ENCODE measurements at regions not wholly inside any gene's neighbourhood (a gene's known extent, or its start where the extent isn't known, plus 50 kb on each side); places are given as distances from the start of the nearest gene placed in this dataset.

DNA sequence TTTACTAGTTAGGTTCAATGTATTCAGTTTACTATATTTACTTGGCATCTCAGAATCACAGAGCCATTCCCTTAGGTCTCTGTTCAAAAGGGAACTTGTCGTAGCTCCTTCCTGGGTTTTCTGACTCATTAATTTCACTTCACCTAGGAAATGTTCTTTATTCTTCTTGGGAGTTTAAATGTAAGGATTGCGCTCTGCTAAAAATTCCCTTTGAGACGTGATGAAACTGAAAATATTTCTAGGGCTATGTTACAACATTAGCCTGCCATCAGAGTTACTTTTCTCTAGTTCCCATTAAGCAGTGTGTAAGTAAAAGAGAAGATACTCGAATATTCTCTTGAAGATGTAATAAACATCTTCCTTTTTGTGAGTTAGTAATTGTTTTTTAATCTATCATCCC is 209.5 kb downstream of the CASP12 start:
- no peak overlapping the region for H3K23ac ChIP-seq (ENCODE audit: insufficient read length)
- H2AK5ac ChIP-seq (ENCODE audit: low read depth, low read length) = no peak overlapping the region
- no peak overlapping the region for H2BK5ac ChIP-seq (ENCODE audit: low read depth, low read length)
- TF ChIP-seq HDAC6 (IDR thresholded peaks at IDR 0.05; ENCODE audit: low read depth, low read length) (no peak), SIN3A (conservative IDR thresholded peaks at IDR 0.05 in 1 of 2, IDR thresholded peaks at IDR 0.05 in 1 of 2; ENCODE audit: low read depth in 1 of 2, low read length in 2 of 2) (no peak), KDM4A (IDR thresholded peaks at IDR 0.05; ENCODE audit: low read depth, low read length, severe bottlenecking) (no peak), YY1 (IDR thresholded peaks at IDR 0.05; ENCODE audit: low read depth, low read length) (no peak), POLR2A (IDR thresholded peaks at IDR 0.05; ENCODE audit: control extremely low read depth in 1 of 2, low read depth in 2 of 2, low read length in 2 of 2) (no peak), POU5F1 (IDR thresholded peaks at IDR 0.05; ENCODE audit: low read depth, low read length) (no peak), SIRT6 (IDR thresholded peaks at IDR 0.05; ENCODE audit: low read length) (no peak), EP300 (IDR thresholded peaks at IDR 0.05; ENCODE audit: borderline replicate concordance in 1 of 2, low read depth in 2 of 2, low read length in 2 of 2) (no peak), CHD1 (IDR thresholded peaks at IDR 0.05; ENCODE audit: low read depth, low read length) (no peak), SP2 (IDR thresholded peaks at IDR 0.05; ENCODE audit: low read length) (no peak), SAP30 (IDR thresholded peaks at IDR 0.05; ENCODE audit: insufficient read depth, insufficient replicate concordance, low read length) (no peak), JUN (IDR thresholded peaks at IDR 0.05; ENCODE audit: low read depth, low read length) (no peak), ATF2 (IDR thresholded peaks at IDR 0.05; ENCODE audit: low read length) (no peak)
- TF ChIP-seq, protein P1, sequence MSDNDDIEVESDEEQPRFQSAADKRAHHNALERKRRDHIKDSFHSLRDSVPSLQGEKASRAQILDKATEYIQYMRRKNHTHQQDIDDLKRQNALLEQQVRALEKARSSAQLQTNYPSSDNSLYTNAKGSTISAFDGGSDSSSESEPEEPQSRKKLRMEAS (IDR thresholded peaks at IDR 0.05) = no peak
- ChIA-PET CTCF (ENCODE audit: partially characterized antibody) (no interaction called here), POLR2A (ENCODE audit: partially characterized antibody) (no interaction called here)
- H2BK15ac ChIP-seq (ENCODE audit: low read length) = no peak overlapping the region
- H4K8ac ChIP-seq (ENCODE audit: extremely low read depth, insufficient read depth, low read length) = no peak overlapping the region
- no peak overlapping the region for H3K9ac ChIP-seq (replicated peaks in 1 of 4; ENCODE audit: extremely low read depth in 1 of 4, low read depth in 3 of 4, low read length in 3 of 4)
- H3K79me2 ChIP-seq (ENCODE audit: control insufficient read depth in 1 of 2, insufficient read depth in 2 of 2, low read length in 2 of 2) = no peaks in the 10 kb centered on the region
- 88% methylated on average over 4 of the region's 4 CpGs; no CpG with 5 or more reads in 1 of the 2 experiments for WGBS, 2 experiments (ENCODE audit: extremely low coverage in 1 of 2, insufficient coverage in 1 of 2, insufficient read length in 1 of 2, insufficient replicate concordance in 2 of 2, low coverage in 1 of 2, low lambda C conversion rate in 2 of 2, missing lambda C conversion rate in 1 of 2)
- H4K5ac ChIP-seq (ENCODE audit: insufficient read length, low read depth, low read length) = no peak overlapping the region
- no peaks in the 10 kb centered on the region for H3K23me2 ChIP-seq (ENCODE audit: low read depth, low read length)
- H4K20me1 ChIP-seq (replicated peaks in 1 of 2; ENCODE audit: control insufficient read depth in 1 of 2, insufficient read depth in 2 of 2, low read length in 2 of 2) = no peaks in the 10 kb centered on the region
- H3K27me3 ChIP-seq (replicated peaks in 1 of 4; ENCODE audit: control insufficient read depth in 3 of 4, extremely low read depth in 1 of 4, insufficient read depth in 3 of 4, low read length in 3 of 4) = no peaks in the 10 kb centered on the region
- no peaks in the 10 kb centered on the region for H3K9me3 ChIP-seq (ENCODE audit: insufficient read depth in 2 of 2, low read depth in 1 of 2, low read length in 1 of 2)
- H3K4me1 ChIP-seq (replicated peaks in 1 of 4; ENCODE audit: control insufficient read depth in 3 of 4, insufficient read depth in 4 of 4, low read length in 3 of 4) = no peaks in the 10 kb centered on the region; a peak in 1 of 7 replicates
- no peaks in the 10 kb centered on the region for H3K79me1 ChIP-seq (ENCODE audit: low read depth, low read length)
- H2AFZ ChIP-seq (ENCODE audit: low read length) = 0 out of 2 replicates have a peak overlapping the region, but pooled peaks have one; percentile 34
- H3K18ac ChIP-seq (ENCODE audit: extremely low read depth, low read length) = no peak overlapping the region
- H2BK120ac ChIP-seq (replicated peaks; ENCODE audit: low read depth, low read length) = no peak overlapping the region
- no peak overlapping the region for H3K4ac ChIP-seq (replicated peaks; ENCODE audit: insufficient read length, low read depth, low read length)
- H3K4me3 ChIP-seq (ENCODE audit: extremely low read depth in 1 of 4, insufficient read depth in 2 of 4, low read depth in 3 of 4, low read length in 4 of 4) = no peak overlapping the region
- no peaks in the 10 kb centered on the region for H3K36me3 ChIP-seq (ENCODE audit: control insufficient read depth in 2 of 4, insufficient read depth in 4 of 4, low read length in 3 of 4)
- H3K56ac ChIP-seq (replicated peaks; ENCODE audit: insufficient read length, low read depth, low read length) = no peak overlapping the region
- DNase-seq (ENCODE audit: low read depth in 1 of 2, low spot score in 2 of 2) (no peak), FAIRE-seq (no peak)
- H2BK20ac ChIP-seq (ENCODE audit: low read length) = no peak overlapping the region
- H3K27ac ChIP-seq (ENCODE audit: low read depth, low read length) = no peak overlapping the region
- no peak overlapping the region for H2BK12ac ChIP-seq (ENCODE audit: low read depth, low read length)
- no peak overlapping the region for H3K4me2 ChIP-seq (ENCODE audit: insufficient read depth in 1 of 2, low read depth in 2 of 2, low read length in 2 of 2)
- no peak overlapping the region for H3K14ac ChIP-seq (ENCODE audit: insufficient read length)
- H4K91ac ChIP-seq (replicated peaks; ENCODE audit: insufficient read length, low read length) = no peak overlapping the region

Data from H1 (cell line).